GM12872 (cell line): ENCODE measurements at regions not wholly inside any gene's neighbourhood (a gene's known extent, or its start where the extent isn't known, plus 50 kb on each side); places are given as distances from the start of the nearest gene placed in this dataset.

ENCODE experiments used
- TF ChIP-seq, protein P1 (sequence below): IDR thresholded peaks from 3 replicates; pipeline ENCODE4 v1.5.1; 2011; ENCODE audit warnings: low read depth, mild to moderate bottlenecking, low read length, moderate library complexity; ENCODE audit not compliant: insufficient read depth

DNA sequence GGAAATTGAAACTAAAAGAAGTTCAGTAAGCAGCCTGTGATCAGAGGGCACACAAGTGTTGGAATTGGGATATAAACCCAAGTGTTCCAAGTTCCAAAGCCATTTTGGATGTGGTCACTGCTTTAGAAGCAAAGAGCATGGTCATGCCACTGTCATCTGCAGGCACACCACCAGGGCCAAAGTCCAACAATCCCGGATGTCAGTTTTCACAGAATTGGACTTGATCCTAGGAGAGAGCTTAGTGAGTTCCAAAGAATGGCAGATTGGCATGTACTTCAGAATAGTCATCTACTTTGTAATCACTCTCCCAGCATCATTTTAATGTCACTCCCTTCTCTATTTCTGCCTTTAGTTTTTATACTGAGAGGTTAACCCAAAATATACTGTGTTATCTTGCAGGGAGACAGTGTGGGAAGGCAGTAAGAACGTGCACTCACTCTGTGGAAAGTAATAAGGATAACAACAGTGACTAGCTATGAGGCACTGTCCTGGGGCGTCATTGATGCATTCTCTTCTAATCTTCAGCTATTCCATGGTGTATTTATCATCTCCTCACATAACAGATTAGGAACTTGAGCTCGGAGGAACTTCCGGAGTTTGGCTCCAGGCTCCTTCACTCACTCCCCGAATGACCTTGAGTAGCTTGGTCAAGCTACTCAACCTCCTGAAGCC is 388.0 kb downstream of the ACTL7B start:
- TF ChIP-seq, protein P1, sequence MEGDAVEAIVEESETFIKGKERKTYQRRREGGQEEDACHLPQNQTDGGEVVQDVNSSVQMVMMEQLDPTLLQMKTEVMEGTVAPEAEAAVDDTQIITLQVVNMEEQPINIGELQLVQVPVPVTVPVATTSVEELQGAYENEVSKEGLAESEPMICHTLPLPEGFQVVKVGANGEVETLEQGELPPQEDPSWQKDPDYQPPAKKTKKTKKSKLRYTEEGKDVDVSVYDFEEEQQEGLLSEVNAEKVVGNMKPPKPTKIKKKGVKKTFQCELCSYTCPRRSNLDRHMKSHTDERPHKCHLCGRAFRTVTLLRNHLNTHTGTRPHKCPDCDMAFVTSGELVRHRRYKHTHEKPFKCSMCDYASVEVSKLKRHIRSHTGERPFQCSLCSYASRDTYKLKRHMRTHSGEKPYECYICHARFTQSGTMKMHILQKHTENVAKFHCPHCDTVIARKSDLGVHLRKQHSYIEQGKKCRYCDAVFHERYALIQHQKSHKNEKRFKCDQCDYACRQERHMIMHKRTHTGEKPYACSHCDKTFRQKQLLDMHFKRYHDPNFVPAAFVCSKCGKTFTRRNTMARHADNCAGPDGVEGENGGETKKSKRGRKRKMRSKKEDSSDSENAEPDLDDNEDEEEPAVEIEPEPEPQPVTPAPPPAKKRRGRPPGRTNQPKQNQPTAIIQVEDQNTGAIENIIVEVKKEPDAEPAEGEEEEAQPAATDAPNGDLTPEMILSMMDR: no peak

DNA sequence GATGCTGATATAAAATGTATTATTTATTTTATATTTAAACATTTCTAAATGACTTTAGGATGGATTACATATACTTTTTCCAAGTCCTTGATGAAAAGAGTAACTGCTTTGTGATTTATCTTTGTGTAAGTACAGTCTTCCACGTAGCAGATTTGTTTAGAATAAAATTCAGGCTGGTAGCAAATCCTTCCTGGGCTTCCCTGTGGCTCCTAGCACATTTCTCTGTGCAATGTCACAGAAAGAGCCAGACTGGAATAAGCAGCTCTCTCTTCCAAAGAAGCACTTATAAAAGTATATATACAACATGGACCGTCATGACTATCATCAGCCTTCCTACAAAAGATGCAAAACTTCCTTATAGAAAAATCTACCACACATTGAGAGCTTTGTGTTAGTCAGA is 388.6 kb downstream of the ACTL7B start:
- TF ChIP-seq, protein P1: no peak

DNA sequence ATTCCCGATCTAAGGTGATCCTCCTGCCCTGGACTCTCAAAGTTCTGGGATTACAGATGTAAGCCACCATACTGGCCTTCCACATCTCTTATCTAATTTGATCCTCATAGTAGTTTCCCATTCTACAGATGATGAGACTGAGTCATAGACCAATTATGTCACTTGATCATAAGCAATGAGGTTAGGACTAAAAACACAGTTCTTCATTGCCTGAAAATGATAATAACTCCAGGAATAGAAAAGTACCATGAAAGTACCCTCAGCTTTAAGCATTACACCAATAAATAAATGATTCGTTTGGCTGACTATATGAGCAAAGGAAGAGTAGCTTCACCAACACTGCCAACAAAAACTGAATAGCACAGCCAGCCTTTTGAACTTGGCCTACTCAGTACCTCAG is 389.5 kb downstream of the ACTL7B start:
- TF ChIP-seq, protein P1: no peak

DNA sequence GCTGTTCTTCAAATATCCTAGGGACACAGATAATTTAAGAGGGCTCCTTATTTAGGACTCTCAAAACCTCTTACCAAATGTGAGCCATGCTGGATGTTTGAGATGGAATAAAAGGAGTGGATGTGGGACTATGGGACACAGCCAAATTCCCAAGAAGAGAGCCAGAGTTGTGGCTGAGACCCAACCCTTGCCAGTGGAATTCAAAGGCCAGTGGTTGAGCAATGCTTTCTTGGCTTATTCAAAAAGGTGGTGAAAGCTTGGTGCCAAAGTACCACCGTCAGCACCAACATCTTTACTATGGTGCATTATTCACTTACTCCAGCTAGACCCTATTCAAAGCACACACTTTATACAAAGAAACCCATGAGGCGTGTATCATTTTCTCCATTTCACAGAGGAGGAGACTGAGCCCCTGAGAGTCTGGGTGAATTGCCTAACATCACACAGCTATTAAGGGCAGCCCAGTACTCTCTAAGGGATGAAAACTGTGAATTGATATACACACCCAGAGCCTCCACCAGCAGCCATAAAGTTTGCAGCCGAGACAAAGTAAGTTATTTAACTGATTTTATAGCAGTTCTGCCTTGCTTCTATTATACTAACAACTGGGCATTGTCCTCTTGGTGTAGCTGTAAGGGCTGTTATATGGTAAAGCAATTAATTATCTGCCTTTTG is 391.7 kb downstream of the ACTL7B start:
- TF ChIP-seq, protein P1: no peak

DNA sequence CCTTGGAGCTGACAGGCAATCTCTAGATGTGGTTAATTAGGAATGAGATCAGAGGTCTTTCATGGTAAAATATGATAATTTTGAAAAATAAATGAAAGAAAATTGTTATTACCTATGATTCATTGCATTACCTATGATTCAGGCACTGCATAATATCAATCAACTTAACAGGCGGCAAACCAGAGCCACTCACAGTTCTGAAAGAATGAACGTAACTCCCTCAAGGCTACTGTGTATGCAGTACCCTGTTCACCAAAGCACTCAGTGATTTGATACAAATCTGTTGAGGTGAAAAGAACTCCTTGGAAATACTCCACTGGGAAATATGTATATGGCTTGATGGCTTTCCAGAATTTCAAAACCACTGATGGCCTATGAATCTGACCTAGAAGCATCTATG is 398.9 kb downstream of the ACTL7B start:
- TF ChIP-seq, protein P1: no peak

DNA sequence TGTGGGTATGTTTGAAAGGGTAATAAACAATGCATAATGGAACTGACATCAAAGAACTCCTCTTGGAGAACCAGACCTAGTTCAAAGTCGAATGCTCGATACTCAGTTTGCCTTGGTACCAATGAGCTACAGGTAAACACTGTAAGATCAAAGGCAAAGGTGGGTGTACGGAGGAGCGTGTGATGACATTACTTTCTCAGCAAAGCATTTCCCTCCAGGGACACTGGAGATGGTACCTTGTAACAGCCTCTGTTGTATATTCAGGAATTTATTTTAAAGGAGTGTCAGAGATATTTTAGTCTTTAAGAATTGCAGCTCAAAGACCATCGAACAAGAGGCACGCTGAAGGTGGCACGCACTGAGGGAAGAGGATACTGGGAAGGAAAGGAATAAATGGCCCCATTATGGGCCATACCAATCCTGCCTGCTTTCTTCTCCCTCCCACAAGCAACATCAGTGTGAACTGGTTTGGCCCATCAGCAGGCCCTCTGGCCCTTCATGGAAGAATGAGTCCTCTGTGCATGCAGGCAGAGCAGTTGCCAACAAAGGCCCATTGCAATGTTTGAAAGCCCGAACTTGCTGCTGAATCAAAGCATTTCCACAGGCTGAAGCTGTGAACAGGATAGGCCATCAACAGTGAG is 410.2 kb downstream of the ACTL7B start:
- TF ChIP-seq, protein P1: no peak
